ENCODE measurements at regions not wholly inside any gene's neighbourhood (a gene's known extent, or its start where the extent isn't known, plus 50 kb on each side); places are given as distances from the start of the nearest gene placed in this dataset.

- no peak for DNase-seq
Observed at GRCh38 chr2:191607096-191607495, 70.8 kb upstream of the NABP1 start.

GRCh38 chr2:191610756-191611155 lies 67.2 kb upstream of the NABP1 start:
- DNase-seq = no peak

DNA sequence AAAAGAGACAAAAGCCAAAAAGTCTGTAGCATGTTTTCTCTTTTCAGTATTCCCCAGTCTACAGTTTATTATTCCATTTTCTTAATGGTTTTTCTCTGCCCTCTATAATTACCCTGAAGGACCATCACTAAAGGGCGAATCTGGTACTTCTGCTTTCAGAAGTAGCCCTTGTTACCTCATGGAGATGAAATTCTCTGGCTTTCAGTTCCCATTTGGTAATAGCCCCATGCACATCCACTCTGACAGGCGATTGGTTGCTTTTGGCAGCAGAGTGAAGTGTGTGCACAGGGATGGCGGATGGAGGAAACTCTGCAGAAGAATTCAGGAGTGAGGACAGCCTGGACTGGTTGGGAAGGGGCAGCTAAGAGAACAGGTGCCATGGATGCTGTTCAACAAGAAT lies 66.3 kb upstream of the NABP1 start:
- peak in 11 of 56 donors; percentile 1 to 39 (median 5) for DNase-seq

DNA sequence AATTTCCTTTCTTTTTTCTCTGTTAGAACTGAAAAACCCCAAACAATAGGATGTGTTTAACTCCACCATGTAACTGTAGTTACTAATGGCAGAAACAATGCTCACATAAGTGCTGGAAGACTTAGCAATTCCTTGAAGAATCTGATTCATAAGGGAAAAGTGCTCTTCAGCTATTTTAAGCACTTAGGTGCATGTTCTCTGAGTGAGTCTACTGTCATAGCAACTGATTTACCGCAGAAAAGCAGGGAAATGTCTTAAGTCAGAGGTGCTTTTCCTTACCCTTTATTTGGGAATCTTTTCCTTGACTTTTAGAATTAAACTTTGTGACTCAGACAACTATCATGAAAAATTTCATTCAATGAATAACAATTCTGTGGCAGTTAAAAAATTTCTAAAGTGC lies 65.4 kb upstream of the NABP1 start:
- no peak for DNase-seq

DNA sequence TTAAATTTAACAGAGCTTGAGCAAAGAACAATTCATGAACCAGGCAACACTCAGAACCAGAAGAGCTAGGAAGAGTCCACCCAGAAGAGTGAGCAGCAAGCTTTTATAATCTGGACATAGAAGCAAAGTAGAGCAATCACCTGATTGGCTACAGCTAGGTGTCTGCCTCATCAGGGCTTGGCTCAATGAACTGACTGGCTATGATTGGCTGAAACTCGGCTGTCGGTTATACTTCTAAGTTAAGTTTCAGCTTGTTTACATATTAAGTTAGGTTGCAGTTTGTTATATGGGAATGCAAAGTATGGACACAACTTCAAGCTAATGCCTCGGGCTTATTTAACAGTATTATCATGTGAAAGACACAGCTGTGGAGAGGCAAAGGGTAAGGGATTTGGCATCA lies 63.2 kb upstream of the NABP1 start:
- no peak for DNase-seq

- no peak for DNase-seq
Observed at GRCh38 chr2:191615596-191615995, 62.3 kb upstream of the NABP1 start.

DNA sequence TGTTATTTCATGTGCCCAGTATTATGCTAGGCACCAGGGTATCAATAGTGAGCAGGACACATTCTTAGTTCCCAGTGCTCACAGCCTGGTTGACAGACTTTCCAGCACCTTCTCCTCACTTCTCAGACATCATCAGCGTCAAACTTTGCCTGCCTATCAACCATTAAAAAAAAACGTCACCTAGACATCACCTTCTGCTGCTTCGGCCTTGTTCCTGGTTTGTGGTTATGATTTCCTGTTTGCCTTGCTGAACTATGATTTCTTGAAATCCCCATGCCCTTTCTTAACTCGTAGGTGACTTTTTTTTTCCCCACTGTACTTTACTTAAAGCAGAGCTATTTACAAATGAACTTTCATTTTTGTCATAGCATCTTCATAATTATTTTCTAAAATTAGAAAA lies 60.4 kb upstream of the NABP1 start:
- no peak for DNase-seq

GRCh38 chr2:191618046-191618780 lies 59.7 kb upstream of the NABP1 start:
- no peak for DNase-seq

GRCh38 chr2:191618786-191619185 lies 59.1 kb upstream of the NABP1 start:
- DNase-seq = no peak

DNA sequence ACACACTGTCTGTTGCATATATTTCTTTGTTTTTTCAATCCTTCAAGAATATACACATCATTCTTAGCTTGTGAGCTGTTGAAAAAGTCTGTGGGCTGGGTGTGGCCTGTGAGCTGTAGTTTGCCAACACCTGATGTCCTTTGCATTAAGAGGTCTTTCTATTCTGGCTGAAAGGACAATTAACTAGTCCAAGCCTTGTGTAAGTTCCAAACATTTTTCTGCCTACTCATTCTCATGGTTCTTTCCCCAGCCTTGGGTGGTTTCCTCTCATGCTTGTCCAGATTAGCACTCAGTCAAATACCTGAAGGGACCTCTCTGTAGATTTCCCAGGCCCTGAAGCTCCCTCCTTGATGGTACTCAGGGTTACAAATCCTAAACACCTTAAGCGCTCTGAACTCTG lies 57.8 kb upstream of the NABP1 start:
- DNase-seq = no peak

GRCh38 chr2:191622374-191623320 lies 55.3 kb upstream of the NABP1 start:
- no peak for DNase-seq

DNA sequence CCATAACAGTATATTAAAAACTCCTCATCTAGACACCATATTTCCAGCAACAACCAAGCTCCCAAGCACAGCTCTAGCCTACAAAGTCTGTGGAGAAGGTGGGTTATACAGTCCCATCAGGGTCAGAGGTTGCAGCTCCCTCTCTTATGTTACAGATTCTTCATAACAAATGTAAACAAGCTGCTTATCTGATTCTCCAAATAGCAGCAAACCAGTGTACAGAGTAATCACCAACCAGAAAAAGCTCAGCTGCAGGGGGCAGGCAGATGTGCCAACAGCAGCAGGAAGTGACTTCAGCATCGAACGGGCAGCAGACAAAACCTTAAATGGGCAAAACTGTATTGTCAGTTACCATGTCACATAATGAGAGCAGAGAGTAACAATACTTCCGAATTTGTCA lies 52.9 kb upstream of the NABP1 start:
- no peak for DNase-seq

DNA sequence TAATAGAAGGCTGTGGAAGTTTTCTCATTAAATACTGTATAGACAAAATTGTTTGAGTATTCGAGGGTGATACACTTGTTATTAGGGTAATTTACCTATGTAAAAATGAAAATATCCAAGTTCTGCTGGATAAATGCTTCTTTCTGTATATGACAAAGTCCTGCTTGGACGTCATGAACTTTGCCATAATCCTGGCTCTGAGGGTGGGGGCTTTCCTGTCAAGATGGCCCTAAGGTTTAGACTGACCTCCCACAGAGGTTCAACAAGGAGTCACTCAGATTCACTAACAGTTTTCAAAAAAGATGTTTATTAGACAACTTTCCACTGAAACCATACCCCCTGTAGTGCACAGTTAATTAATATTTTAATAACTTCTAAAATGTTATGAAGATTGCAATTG lies 52.5 kb upstream of the NABP1 start:
- DNase-seq = no peak

- no peak for DNase-seq
Observed at GRCh38 chr2:191626497-191627151, 51.3 kb upstream of the NABP1 start.

DNA sequence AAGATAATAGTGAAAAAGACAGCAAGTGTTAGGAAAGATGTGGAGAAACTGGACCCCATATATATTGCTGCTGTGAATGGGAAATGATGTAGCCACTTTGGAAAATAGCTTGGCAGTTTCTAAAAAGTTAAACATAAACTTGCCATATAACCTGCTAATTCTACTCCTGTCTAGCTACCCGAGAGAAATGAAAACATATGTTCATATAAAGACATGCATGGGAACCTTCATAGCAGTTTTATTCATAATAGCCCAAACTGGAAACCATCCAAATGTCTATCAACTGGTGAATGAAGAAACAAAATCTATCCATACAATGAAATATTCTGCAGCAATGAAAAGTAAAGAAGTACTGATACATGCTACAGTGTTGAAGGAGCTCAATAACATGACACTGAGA lies 50.4 kb upstream of the NABP1 start:
- DNase-seq = no peak

Measured in amygdala (tissue), 56 donors.